Adrenal gland (tissue), 9 donors: ENCODE measurements at regions not wholly inside any gene's neighbourhood (a gene's known extent, or its start where the extent isn't known, plus 50 kb on each side); places are given as distances from the start of the nearest gene placed in this dataset.

Source experiments
- DNase-seq, 7 donors: peaks; one replicate each; pipeline ENCODE4 v3.0.0-alpha.2; 2019 to 2020
- H3K27ac ChIP-seq, 5 donors: fragments of 200-600 bp; sonication (generic) in 4 of 5; 1 replicate in 3 of 5; 2 replicates in 2 of 5; pipeline versions ENCODE4 v1.5.1 to v1.8.0; 2016 to 2020; ENCODE audit warnings: mild to moderate bottlenecking in 1 of 5
- H3K27me3 ChIP-seq: fragments of 200-600 bp; 2 replicates; pipeline ENCODE4 v1.8.0; 2021
- H3K36me3 ChIP-seq, 2 donors: fragments of 200-600 bp; replicated peaks in 1 of 2; 1 replicate in 1 of 2; 2 replicates in 1 of 2; pipeline versions ENCODE4 v1.5.1 to v1.8.0; 2018 to 2022
- H3K4me1 ChIP-seq, 2 donors: fragments of 200-600 bp; replicated peaks in 1 of 2; 1 replicate in 1 of 2; 2 replicates in 1 of 2; pipeline versions ENCODE4 v1.5.1 to v1.8.0; 2018 to 2021
- H3K4me3 ChIP-seq, 4 donors: fragments of 200-600 bp; sonication (generic) in 3 of 4; one replicate each; pipeline ENCODE4 v1.5.1; 2016 to 2018
- H3K9me3 ChIP-seq, 3 donors: fragments of 200-600 bp; sonication (generic) in 1 of 3; replicated peaks in 1 of 3; 1 replicate in 2 of 3; 2 replicates in 1 of 3; pipeline versions ENCODE4 v1.5.1 to v1.8.0; 2016 to 2021
- POLR2A ChIP-seq, 2 donors: fragments of 450-650 bp; IDR thresholded peaks; one replicate each; pipeline ENCODE4 v1.6.1; 2017; ENCODE audit warnings: antibody characterized with exemption in 2 of 2, mild to moderate bottlenecking in 2 of 2, moderate library complexity in 1 of 2
- WGBS, 4 donors: extraction: QIAGEN DNeasy Blood & Tissue Kit in 2 of 4; methylation state at CpG; one replicate each; pipeline versions ENCODE4 v1.1.5 to v1.1.7; 2013 to 2017; 5-methylcytosine and 5-hydroxymethylcytosine counted together
- intact Hi-C, 2 donors: fragments of 100-400 bp; cut with DNase I; formaldehyde crosslinking; loops; one replicate each; pipeline versions ENCODE4 v1.14.1 to v1.15.0; 2022 to 2023
- TF ChIP-seq, protein P1 (sequence below), 6 experiments: fragments of 450-650 bp in 4 of 6; fragments of 200-600 bp in 2 of 6; sonication (generic) in 1 of 6; IDR thresholded peaks; 1 replicate in 5 of 6; 2 replicates in 1 of 6; pipeline versions ENCODE4 v1.5.1 to v1.8.0; 2016 to 2021; ENCODE audit warnings: antibody characterized with exemption in 6 of 6, mild to moderate bottlenecking in 2 of 6, moderate library complexity in 1 of 6
- donor health status: healthy with polysubstance abuse.
- donor health status: Bipolar disorder and iron deficiency.
- donor health status: DM: yes; HTN: yes; CAD: no.
- donor health status: DM: no; HTN: no; CAD: no.
- donor health status: DM: no; HTN: no; CAD: no.

DNA sequence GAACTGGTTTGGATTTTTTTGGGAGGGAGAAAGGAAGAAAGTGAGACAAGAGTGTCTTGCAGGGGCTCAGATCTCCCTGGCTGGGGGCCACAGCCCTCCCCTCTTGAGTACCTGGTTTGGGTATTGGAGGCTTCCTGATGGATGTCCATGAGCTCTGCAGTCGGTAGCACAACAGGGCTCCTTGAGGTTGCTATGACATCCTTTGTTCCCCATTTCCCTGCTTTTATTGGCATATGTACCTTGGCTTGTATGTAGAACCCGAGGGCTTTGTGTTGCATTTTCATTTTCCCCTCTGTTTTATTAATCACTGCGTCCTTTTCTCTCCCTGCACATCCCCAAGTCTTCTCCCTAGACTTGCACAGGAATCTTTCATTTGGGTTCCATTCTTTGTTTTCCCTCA is 355.5 kb upstream of the TSHZ2 start:
- TF ChIP-seq, protein P1, sequence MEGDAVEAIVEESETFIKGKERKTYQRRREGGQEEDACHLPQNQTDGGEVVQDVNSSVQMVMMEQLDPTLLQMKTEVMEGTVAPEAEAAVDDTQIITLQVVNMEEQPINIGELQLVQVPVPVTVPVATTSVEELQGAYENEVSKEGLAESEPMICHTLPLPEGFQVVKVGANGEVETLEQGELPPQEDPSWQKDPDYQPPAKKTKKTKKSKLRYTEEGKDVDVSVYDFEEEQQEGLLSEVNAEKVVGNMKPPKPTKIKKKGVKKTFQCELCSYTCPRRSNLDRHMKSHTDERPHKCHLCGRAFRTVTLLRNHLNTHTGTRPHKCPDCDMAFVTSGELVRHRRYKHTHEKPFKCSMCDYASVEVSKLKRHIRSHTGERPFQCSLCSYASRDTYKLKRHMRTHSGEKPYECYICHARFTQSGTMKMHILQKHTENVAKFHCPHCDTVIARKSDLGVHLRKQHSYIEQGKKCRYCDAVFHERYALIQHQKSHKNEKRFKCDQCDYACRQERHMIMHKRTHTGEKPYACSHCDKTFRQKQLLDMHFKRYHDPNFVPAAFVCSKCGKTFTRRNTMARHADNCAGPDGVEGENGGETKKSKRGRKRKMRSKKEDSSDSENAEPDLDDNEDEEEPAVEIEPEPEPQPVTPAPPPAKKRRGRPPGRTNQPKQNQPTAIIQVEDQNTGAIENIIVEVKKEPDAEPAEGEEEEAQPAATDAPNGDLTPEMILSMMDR (IDR thresholded peaks at IDR 0.05), result no peak
- no peak for TF ChIP-seq POLR2A (IDR thresholded peaks at IDR 0.05)
- Histone ChIP-seq H3K27me3 (peaks cover 8% of the 10 kb centered on the region), H3K4me3 (no peak overlapping the region), H3K4me1 (no peaks in the 10 kb centered on the region), H3K9me3 (no peaks in the 10 kb centered on the region), H3K27ac (no peak overlapping the region), H3K36me3 (no peaks in the 10 kb centered on the region)
- intact Hi-C loops, result no loop called here
- DNase-seq, result no peak
- 72 to 76% (median 75%) methylated on average over 3 of the region's 3 CpGs for WGBS, 4 donors

DNA sequence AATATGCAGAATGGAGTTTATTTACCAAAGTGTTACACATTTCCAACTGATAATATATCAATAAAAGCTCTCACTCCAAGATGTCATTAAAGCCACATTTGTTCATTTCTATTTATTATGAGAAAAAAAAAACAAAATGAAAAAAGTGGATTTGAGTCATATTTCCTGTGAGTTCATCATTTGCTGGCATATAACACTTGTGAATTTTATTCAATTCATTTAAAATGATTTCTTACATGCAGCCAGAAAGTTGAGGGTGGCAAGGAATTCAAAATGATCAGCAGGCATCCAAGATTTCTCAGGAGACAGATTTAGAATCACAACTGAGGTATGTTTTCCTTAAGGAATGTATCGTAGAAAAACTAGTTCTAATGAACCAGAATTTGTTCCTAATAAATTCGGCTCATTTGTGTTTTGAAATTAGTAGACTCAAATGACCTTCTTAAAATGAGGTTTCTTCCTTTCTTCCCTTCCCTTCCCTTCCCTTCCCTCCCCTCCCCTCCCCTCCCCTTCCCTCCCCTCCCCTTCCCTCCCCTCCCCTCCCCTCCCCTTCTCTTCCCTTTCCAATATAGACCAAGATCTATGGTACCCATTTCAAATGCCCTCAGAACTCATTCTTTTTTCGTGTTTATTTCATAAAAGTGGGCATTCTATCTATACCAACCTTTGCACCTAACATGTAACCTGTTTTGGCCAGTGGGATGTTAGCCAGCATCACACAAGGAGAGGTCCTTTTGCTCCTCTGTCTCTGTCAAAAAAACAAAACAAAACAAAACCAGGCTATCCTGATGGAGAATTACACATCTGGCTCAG is 357.9 kb upstream of the TSHZ2 start:
- 72 to 85% (median 77%) methylated on average over 3 of the region's 3 CpGs for WGBS, 4 donors

DNA sequence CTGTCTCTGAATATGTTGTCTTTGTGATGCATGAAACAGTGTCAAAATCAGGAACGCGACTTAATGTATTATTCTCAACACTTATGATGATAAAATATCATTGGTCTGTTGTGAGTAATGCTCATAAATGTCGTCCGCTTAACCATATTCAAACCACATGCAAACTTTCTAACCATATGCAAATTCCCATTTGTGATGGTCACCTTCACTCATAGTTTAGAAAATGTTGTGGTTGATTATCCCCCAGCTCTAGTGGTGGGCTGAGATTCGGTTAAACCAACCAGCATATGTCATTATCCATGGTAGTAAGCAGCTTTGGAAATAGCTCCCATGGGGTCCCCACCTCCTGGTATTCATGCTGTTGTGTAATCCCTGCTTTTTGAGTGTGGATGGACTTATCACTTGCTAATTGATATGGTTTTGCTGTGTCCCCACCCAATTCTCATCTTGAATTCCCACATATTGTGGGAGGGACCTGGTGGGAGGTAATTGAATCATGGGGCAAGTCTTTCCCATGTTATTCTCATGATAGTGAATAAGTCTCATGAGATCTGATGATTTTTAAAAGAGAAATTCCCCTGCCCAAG is 360.0 kb upstream of the TSHZ2 start:
- H3K27ac ChIP-seq, result no peak overlapping the region
- no peak overlapping the region for H3K4me3 ChIP-seq
- H3K27me3 ChIP-seq, result peaks cover 8% of the 10 kb centered on the region
- WGBS, 4 donors, result 83 to 86% (median 84%) methylated on average over 5 of the region's 5 CpGs
- DNase-seq, result no peak
- intact Hi-C loops, result no loop called here
- H3K36me3 ChIP-seq, result no peaks in the 10 kb centered on the region
- H3K9me3 ChIP-seq, result no peaks in the 10 kb centered on the region
- TF ChIP-seq POLR2A (IDR thresholded peaks at IDR 0.05), result no peak
- TF ChIP-seq, protein P1 (IDR thresholded peaks at IDR 0.05), result no peak
- no peaks in the 10 kb centered on the region for H3K4me1 ChIP-seq

More for the DNA sequence above, 357.9 kb upstream of the TSHZ2 start:
- Histone ChIP-seq H3K4me1 (no peaks in the 10 kb centered on the region), H3K27me3 (peaks cover 8% of the 10 kb centered on the region), H3K27ac (no peak overlapping the region), H3K4me3 (no peak overlapping the region), H3K36me3 (no peaks in the 10 kb centered on the region), H3K9me3 (no peaks in the 10 kb centered on the region)
- DNase-seq, result no peak
- intact Hi-C loops, result no loop called here
- no peak for TF ChIP-seq POLR2A (IDR thresholded peaks at IDR 0.05)
- TF ChIP-seq, protein P1 (IDR thresholded peaks at IDR 0.05), result no peak

DNA sequence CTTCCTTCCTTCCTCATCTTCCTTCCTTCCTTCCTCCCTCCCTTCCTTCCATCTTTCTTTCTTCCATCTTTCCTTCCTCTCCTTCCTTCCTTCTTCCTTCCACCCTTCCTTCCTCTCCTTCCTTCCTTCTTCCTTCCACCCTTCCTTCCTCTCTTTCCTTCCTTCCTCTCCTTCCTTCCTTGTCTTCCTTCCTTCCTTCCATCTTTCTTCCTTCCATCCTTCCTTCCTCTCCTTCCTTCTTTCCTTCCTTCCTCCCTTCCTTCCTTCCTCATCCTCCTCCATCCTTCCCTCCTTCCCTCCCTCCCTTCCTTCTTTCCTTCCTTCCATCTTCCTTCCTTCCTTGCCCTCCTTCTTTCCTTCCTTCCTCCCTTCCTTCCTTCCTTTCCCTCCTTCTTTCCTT is 361.4 kb upstream of the TSHZ2 start:
- Histone ChIP-seq H3K9me3 (no peaks in the 10 kb centered on the region), H3K4me1 (no peaks in the 10 kb centered on the region), H3K4me3 (no peak overlapping the region), H3K27me3 (peaks cover 8% of the 10 kb centered on the region), H3K36me3 (no peaks in the 10 kb centered on the region), H3K27ac (no peak overlapping the region)
- no peak for TF ChIP-seq POLR2A (IDR thresholded peaks at IDR 0.05)
- TF ChIP-seq, protein P1 (IDR thresholded peaks at IDR 0.05), result no peak
- intact Hi-C loops, result no loop called here
- no peak for DNase-seq
